Aorta (tissue), 5 donors: ENCODE measurements at regions not wholly inside any gene's neighbourhood (a gene's known extent, or its start where the extent isn't known, plus 50 kb on each side); places are given as distances from the start of the nearest gene placed in this dataset.

Source experiments
- ATAC-seq: fragments of 200-7000 bp; cut with Tn5 transposase; one replicate; pipeline ENCODE4 v1.9.1; 2022; ENCODE audit warnings: moderate library complexity; ENCODE audit not compliant: low FRiP score
- DNase-seq, 2 donors: peaks; one replicate each; pipeline ENCODE4 v3.0.0-alpha.2; 2020
- H3K27ac ChIP-seq, 2 donors: one replicate each; pipeline ENCODE4 v1.5.1; 2013; ENCODE audit warnings: low read length in 2 of 2, mild to moderate bottlenecking in 2 of 2, moderate library complexity in 2 of 2, control low read depth in 1 of 2, inconsistent platforms in 1 of 2, low read depth in 1 of 2
- H3K27me3 ChIP-seq, 2 donors: one replicate each; pipeline ENCODE4 v1.6.1; 2013; ENCODE audit warnings: control low read depth in 1 of 2, low read length in 1 of 2, mild to moderate bottlenecking in 1 of 2, moderate library complexity in 1 of 2; ENCODE audit not compliant: insufficient read depth in 2 of 2, control insufficient read depth in 1 of 2
- H3K36me3 ChIP-seq, 2 donors: one replicate each; pipeline ENCODE4 v1.6.1; 2013; ENCODE audit warnings: control low read depth in 1 of 2, low read length in 1 of 2, mild to moderate bottlenecking in 1 of 2; ENCODE audit not compliant: insufficient read depth in 2 of 2, control insufficient read depth in 1 of 2
- H3K4me1 ChIP-seq, 2 donors: one replicate each; pipeline ENCODE4 v1.6.1; 2013; ENCODE audit warnings: low read length in 2 of 2, control low read depth in 1 of 2, mild to moderate bottlenecking in 1 of 2, moderate library complexity in 1 of 2; ENCODE audit not compliant: insufficient read depth in 2 of 2, control insufficient read depth in 1 of 2
- H3K4me3 ChIP-seq, 2 donors: one replicate each; pipeline ENCODE4 v1.5.1; 2013; ENCODE audit warnings: low read length in 2 of 2, control low read depth in 1 of 2, mild to moderate bottlenecking in 1 of 2
- H3K9me3 ChIP-seq: one replicate; pipeline ENCODE4 v1.6.1; 2013; ENCODE audit warnings: mild to moderate bottlenecking, low read length; ENCODE audit not compliant: control insufficient read depth
- WGBS, 2 donors: extraction: QIAGEN DNeasy Blood & Tissue Kit; methylation state at CpG; one replicate each; pipeline ENCODE4 v1.1.7; 2013; 5-methylcytosine and 5-hydroxymethylcytosine counted together
- intact Hi-C, 2 donors: fragments of 100-400 bp; cut with DNase I; formaldehyde crosslinking; loops; one replicate each; pipeline versions ENCODE4 v1.14.2 to v1.15.0; 2022
- donor health status: healthy with polysubstance abuse.
- donor health status: Bipolar disorder and iron deficiency.
- donor health status: DM: no; HTN: no; CAD: no.
- donor health status: DM: no; HTN: no; CAD: no.
- donor health status: DM: yes; HTN: yes; CAD: no.

DNA sequence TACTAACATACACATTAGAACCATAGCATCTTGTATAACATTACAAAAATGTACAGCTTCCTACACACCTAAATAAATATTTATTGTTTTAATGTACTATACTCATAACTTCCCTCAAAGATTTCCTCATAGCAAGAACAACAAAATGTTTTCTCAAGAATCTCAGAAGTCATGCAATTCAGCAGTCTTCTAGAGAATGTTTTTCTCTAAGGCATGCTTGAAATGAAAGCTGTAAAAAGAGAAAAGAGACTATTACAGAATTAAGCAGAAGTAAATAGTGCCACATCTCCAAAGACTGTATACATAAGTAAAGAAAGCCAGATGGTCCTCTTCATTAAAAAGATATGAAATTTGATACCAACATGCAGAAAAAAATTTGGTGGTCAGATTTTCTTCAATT, 672.2 kb downstream of the EPM2A start:
- no peak for ATAC-seq
- intact Hi-C loops = no loop called here
- H3K27me3 ChIP-seq = no peaks in the 10 kb centered on the region

GRCh38 chr6:145067430-145067829, 667.9 kb downstream of the EPM2A start:
- Histone ChIP-seq H3K27ac (no peak overlapping the region), H3K36me3 (no peaks in the 10 kb centered on the region), H3K4me3 (no peak overlapping the region), H3K27me3 (no peaks in the 10 kb centered on the region), H3K9me3 (no peaks in the 10 kb centered on the region), H3K4me1 (no peaks in the 10 kb centered on the region)
- DNase-seq = no peak
- ATAC-seq = no peak
- intact Hi-C loops = no loop called here

More for the DNA sequence above, 672.2 kb downstream of the EPM2A start:
- no peak for DNase-seq
- no peaks in the 10 kb centered on the region for H3K4me1 ChIP-seq
- H3K9me3 ChIP-seq = peaks cover 3% of the 10 kb centered on the region
- H3K4me3 ChIP-seq = no peak overlapping the region
- no peak overlapping the region for H3K27ac ChIP-seq
- H3K36me3 ChIP-seq = no peaks in the 10 kb centered on the region

- H3K4me3 ChIP-seq = no peak overlapping the region
- no peaks in the 10 kb centered on the region for H3K27me3 ChIP-seq
- no peaks in the 10 kb centered on the region for H3K36me3 ChIP-seq
- DNase-seq (no peak), ATAC-seq (no peak)
- intact Hi-C loops = no loop called here
- no peaks in the 10 kb centered on the region for H3K9me3 ChIP-seq
- no peaks in the 10 kb centered on the region for H3K4me1 ChIP-seq
- H3K27ac ChIP-seq = no peak overlapping the region
Measured at GRCh38 chr6:145068577-145068976, 666.7 kb downstream of the EPM2A start.

DNA sequence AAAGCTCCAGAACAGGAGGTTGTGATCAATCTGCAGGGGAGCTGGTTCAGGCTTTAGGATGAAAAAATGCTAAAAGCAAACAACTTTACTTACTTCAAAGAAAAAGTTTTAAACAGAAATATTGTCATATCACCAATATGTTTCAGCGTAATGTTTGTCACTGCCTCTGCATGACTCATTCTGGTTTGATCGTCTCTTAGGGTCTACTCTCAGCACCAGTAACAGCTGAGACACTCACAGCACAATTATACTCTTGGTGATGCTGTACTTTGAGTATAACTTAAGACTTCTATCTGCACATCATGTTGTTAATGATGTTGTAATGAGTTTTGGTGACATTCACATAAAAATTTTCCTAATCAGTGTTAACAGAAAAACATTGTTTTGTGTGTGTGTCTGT, 665.4 kb downstream of the EPM2A start:
- ATAC-seq (no peak), DNase-seq (no peak)
- H3K36me3 ChIP-seq = no peaks in the 10 kb centered on the region
- no peaks in the 10 kb centered on the region for H3K27me3 ChIP-seq
- no peak overlapping the region for H3K27ac ChIP-seq
- H3K9me3 ChIP-seq = no peaks in the 10 kb centered on the region
- no peaks in the 10 kb centered on the region for H3K4me1 ChIP-seq
- no peak overlapping the region for H3K4me3 ChIP-seq
- intact Hi-C loops = no loop called here
- 78 to 84% methylated on average over 2 of the region's 2 CpGs for WGBS, 2 donors

DNA sequence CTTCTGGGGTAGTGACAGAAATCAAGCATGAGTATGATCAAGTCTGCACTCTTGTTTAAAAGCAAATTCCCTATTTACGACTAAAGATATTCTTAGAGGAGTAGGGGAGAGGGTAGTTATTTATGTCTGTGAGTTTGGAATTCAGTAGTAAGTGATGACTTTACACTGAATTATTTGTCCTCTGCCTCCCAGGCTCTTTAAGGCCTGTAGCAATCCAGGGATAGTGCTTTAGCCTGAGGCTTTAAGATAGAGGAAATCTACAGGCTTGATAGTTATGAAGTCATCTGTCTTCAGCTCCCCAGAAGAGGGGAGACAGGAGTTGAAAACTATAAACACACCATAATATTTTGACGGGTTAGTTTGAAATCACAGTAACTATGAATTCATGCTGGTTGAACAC, 664.5 kb downstream of the EPM2A start:
- intact Hi-C loops = no loop called here
- ATAC-seq = no peak
- no peaks in the 10 kb centered on the region for H3K27me3 ChIP-seq
- no peaks in the 10 kb centered on the region for H3K4me1 ChIP-seq
- no peaks in the 10 kb centered on the region for H3K9me3 ChIP-seq
- H3K4me3 ChIP-seq = no peak overlapping the region
- 44 to 59% methylated on average over 2 of the region's 2 CpGs for WGBS, 2 donors
- no peaks in the 10 kb centered on the region for H3K36me3 ChIP-seq
- H3K27ac ChIP-seq = no peak overlapping the region
- DNase-seq = no peak

DNA sequence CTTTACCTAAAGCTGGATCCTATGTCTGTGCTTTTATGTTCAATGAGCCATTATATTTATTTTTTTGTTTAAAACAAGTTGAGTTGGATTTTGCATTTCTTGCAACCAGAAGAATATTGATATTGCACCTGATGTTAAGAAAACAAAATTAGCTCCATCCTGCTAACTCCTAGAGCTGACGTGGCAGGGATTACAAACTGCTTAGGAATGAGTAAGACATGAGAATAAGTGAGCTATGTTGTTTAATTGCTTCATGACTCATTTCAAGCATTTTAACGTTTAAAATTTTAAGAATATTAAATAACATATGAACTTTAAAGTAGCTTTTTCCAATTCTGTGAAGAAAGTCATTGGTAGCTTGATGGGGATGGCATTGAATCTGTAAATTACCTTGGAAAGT, 663.5 kb downstream of the EPM2A start:
- H3K9me3 ChIP-seq = peaks cover 2% of the 10 kb centered on the region
- intact Hi-C loops = no loop called here
- ATAC-seq = no peak
- H3K27me3 ChIP-seq = no peaks in the 10 kb centered on the region
- no peak for DNase-seq
- no peak overlapping the region for H3K27ac ChIP-seq
- H3K36me3 ChIP-seq = no peaks in the 10 kb centered on the region
- no peak overlapping the region for H3K4me3 ChIP-seq
- 70 to 75% methylated on average over 2 of the region's 2 CpGs for WGBS, 2 donors
- no peaks in the 10 kb centered on the region for H3K4me1 ChIP-seq

- no peaks in the 10 kb centered on the region for H3K4me1 ChIP-seq
- H3K27me3 ChIP-seq = no peaks in the 10 kb centered on the region
- ATAC-seq = no peak
- intact Hi-C loops = no loop called here
- no peaks in the 10 kb centered on the region for H3K36me3 ChIP-seq
- no peak overlapping the region for H3K27ac ChIP-seq
- H3K9me3 ChIP-seq = peaks cover 2% of the 10 kb centered on the region
- no peak overlapping the region for H3K4me3 ChIP-seq
- no peak for DNase-seq
- WGBS, 2 donors = 68 to 76% methylated on average over 2 of the region's 2 CpGs
Measured at GRCh38 chr6:145073811-145074210, 661.5 kb downstream of the EPM2A start.

DNA sequence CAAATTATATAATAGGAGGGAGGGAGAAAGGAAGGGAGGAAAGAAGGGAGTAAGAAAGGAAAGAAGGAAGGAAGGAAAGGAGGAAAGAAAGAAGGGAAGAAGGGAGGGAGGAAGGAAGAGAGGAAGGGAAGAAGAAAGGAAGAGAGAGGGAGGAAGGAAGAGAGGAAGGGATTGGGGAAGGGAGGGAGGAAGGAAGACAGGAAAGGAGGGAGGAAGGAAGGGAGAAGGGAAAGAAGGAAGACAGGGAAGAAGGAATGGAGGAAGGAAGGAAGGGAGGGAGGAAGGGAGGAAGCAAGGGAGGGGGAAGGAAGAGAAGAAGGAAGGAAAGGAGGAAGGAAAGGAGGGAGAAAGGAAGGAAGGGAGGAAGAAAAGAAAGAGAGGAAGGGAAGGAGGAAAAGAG, 660.5 kb downstream of the EPM2A start:
- ATAC-seq = no peak
- intact Hi-C loops = no loop called here

GRCh38 chr6:145075425-145075824, 659.9 kb downstream of the EPM2A start:
- intact Hi-C loops = no loop called here
- H3K4me1 ChIP-seq = no peaks in the 10 kb centered on the region

More for the DNA sequence above, 660.5 kb downstream of the EPM2A start:
- H3K27me3 ChIP-seq = no peaks in the 10 kb centered on the region
- H3K36me3 ChIP-seq = no peaks in the 10 kb centered on the region
- no peak overlapping the region for H3K4me3 ChIP-seq
- peaks cover 2% of the 10 kb centered on the region for H3K9me3 ChIP-seq
- no peak for DNase-seq
- H3K27ac ChIP-seq = no peak overlapping the region
- no peaks in the 10 kb centered on the region for H3K4me1 ChIP-seq

More at GRCh38 chr6:145075425-145075824, 659.9 kb downstream of the EPM2A start:
- Histone ChIP-seq H3K9me3 (peaks cover 2% of the 10 kb centered on the region), H3K4me3 (no peak overlapping the region), H3K36me3 (no peaks in the 10 kb centered on the region), H3K27me3 (no peaks in the 10 kb centered on the region), H3K27ac (no peak overlapping the region)
- WGBS, 2 donors = 50 to 55% methylated on average over 1 of the region's 1 CpG
- DNase-seq (no peak), ATAC-seq (no peak)
